ENCODE measurements at regions not wholly inside any gene's neighbourhood (a gene's known extent, or its start where the extent isn't known, plus 50 kb on each side); places are given as distances from the start of the nearest gene placed in this dataset.

DNA sequence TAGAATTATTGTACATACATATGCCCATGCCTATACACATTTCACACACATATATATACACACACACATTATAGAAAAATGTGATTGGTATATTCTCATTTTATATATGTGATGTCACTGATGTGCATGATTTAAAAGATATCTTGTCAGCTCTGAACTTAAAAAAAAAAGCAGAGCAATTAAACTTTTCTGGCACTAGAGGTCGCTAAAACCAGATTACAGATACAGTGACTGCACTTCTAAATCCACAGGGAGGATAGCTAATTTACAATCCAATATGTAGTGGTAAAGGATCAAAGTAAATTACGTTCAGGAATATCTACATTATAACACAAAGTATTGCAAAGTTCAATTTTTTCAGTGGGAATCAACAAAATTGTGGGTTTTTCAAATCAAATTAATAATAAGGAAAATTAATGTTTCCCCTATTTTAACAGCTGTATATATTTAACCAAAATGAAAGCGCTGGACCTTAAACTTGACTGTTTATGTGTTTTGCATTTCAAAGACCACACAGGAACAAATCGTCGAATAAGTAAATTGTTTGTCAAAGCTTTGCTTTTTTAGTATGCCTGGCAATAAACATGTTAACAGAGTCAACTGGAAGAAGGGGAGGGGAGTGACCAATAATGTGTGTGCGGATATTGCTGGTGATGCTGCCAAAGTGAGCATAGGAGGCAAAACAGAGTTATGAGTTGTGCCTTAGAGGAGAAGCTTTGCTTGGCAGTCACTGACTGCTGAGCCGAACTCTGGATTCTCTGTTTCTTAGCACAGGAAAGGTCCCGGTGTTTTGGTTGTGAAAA is 1201.4 kb upstream of the C9orf72 start:
- DNase-seq: no peak

DNA sequence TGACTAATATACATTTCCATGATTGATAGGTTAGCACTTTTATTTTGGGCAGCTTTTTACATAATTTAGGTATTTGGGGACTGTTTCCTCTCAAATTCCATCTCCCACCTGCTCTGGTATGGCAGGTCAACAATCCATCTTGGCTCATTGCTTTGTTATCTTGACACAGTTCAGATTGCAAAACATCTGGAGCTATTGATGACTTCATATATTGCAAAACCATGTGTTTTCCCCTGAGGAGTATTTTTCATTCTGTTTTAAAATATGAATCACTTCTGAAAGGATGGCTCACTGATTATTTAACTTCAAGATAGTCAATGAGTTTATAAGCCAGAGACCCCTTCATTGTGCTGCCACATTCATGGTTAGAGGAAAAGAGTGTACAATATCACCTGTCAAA is 1206.0 kb upstream of the C9orf72 start:
- no peak for DNase-seq

DNA sequence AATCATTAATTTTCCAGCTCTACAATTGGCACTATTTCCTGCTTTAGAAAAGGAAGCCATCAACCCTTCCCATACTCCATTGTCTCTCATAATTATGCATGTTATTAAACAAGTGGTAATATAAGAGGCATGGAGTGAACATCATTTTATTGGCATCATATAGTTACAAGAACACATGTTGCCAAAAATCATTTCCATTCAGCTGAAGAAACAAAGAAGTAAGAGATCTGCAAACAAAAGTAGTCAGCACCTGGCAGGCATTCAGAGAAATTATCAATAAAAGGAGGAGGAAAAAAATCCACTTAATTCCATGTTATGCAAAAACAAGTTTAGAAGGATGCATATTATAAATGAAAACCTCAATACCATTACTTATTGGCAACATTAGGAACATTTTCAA is 1208.2 kb upstream of the C9orf72 start:
- no peak for DNase-seq

DNA sequence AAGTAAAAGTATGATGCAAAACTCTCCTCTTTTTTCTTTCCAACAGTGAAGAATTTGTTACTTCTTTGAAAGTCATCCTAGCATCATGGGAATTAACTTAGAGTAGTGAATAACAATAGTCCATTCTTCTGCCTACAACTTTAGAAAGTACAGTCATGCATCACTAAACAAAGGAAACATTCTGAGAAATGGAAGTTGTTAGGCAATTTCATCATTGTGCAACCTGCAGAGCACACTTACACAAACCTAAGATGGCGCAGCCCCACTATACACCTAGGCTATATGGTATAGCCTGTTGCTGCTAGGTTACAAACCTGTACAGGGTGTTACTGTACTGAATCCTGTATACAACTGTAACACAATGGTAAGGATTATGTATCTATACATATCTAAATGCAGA is 1209.3 kb upstream of the C9orf72 start:
- DNase-seq: no peak

DNA sequence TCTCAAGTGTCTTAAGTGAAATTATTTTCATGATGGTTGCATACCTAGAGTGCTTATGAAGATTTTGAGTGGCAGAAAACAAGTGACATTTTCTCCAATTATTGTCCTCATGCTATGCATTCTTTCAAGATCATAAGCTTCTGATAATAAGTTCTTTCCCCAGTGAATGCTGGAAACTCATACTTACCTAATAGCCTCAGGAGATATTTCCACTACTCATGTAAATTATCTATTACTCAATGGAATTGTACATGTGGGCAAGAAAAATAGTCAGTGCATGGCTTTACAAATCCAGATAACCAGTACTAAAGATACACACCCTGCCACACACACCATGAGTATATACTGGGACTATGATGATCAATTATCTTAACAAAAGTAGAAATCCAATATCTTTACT is 1219.4 kb upstream of the C9orf72 start:
- DNase-seq: no peak

DNA sequence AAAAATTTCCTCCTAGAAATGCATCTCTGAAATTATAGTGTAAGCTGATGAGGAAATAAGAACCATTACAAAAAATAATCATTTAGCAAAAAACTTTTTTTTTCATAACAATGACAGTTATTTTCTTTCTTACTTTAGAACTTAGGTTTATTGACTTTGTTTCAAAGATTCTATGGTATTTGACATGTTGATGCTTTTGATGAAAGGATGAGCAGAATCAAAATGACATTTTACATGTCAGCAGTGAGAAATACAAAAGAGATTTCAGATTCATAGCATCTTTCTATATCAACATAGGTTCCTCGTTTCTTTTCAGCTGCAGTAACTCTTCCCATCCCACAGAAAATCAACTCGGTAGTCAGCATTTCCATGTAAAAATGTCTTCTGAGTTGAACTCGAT is 1226.6 kb upstream of the C9orf72 start:
- no peak for DNase-seq

DNA sequence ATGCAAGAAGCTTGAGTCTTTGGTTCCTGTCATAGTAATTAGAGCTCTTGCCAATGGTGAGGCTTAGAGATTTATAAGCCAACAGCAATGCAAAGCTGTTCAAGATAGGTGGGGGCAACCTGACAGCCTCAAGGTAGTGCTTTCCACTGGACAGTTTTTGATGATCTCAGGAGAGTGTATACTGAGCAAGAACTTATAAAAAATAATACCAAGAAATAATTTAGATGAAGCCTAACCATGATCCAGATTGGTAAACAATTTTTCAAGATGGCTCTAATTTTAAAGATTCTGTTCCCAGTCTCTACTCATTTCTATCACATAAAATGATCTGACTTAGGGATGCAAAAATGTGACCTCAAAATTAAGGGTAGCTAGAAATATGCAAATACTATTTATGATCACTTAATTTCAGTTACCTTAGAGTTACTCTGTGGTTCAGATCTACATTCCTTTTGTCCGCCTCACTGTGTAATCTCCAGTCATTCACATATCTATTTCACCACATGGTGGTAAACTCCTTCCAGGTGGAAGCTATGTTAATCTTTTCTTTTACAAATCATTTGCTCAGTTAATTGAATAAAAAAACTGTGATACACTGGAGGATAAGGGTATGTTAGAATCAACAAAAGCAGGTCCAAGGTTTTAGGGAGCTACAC is 1228.0 kb upstream of the C9orf72 start:
- DNase-seq: no peak

DNA sequence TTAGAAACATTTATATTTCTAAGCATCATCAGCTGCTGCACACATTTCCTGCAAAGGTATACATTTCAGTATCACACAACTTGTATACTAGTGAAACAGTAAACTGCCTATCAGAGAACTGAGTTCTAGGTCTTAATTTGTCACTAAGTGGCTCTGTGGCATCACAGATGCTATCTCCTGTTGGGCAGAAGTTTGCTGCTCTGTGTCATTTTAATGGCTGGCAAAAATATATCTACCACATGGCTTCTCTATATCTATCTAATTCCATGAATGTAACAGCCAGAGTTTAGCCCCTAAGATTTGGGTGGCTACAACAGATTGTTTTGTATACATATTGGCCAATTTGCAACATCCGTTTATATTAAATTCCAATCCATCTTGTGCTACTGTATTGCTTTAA is 1231.9 kb upstream of the C9orf72 start:
- DNase-seq: no peak

DNA sequence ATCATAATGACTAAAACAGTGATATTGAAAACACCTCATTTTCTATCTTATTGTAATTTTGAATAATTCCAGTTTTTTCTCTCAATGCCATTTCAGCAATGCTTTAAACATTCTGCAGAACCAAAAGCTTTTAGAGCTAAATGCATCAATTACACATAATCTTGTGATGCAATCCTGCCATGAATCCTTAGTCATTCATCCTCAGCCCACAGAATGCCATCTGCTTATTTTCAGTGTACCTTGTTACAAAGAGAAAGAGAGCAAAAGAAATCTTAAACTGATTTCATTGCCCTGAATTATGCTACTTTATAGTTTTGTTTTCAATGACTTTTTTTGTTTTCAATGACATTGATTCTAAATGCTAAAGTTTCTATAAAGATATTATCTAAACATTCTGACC is 1234.8 kb upstream of the C9orf72 start:
- DNase-seq: no peak

DNA sequence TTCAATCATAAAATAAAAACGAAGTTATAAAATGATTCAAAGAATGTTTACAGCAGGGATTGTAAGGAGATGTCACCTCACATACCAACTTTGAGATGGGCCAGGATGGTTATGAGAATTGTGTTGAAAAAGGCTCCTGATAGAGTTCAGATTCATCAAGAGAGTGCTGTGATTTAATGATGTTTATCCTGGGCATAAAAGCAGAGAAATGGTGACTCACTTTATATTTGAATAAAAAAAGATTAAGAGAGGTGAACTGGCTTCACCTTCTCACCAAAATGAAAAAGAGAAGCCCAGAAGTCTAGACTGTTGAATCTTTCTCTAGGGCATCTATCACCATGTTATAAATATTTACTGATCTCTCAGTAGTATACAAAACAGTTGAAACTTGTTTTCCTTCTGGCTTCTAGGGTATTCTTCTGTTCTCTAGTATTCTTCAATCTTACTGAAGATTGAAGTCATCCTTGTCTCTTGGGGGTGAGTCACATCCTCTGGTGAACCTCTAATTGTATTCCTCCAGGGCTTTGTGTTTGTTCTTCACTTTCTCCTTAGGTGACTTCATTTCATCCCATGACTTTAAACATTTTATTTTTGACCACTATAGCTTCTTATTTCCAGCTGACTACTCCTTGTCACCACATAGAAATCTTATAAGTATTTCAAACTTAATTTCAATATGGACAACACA is 1237.3 kb upstream of the C9orf72 start:
- no peak for DNase-seq

DNA sequence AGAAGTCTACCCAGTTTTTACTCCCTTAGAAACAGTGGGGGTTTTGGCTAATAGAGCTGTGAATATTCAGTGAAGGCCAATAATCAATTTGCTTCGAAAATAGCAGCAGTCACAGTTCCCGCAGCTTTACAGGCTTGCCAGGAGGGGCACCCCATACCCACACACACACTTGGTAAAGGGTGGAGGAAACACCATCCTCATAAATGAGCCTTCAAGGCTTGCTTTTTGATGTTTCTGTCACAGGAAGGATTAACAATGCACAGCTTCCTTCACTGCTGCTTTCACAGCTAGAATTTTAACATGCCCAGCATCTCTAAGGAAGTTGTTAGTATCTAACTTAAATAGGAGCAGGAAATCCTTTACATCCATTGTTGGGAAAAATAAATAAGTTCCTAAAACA is 1247.5 kb upstream of the C9orf72 start:
- DNase-seq: no peak

DNA sequence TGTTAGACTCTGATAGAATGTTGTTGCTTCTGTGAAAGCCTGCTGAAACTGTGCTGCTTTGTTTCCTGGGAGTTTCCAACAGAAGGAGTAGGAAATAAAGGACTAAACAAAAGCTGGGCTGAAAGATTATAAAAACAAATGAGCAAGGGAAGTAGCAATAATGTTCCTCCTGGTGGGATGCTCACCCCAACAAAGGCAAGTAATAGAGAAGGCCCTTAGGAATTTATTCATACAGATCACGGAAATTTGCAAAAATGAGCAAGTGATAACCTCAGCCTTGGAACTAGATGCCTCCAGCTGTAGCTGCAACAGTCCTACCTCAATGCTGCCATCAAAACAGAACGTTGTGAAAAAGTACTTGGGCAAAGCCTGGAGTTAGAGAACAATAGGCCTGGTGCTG is 1248.0 kb upstream of the C9orf72 start:
- no peak for DNase-seq

DNA sequence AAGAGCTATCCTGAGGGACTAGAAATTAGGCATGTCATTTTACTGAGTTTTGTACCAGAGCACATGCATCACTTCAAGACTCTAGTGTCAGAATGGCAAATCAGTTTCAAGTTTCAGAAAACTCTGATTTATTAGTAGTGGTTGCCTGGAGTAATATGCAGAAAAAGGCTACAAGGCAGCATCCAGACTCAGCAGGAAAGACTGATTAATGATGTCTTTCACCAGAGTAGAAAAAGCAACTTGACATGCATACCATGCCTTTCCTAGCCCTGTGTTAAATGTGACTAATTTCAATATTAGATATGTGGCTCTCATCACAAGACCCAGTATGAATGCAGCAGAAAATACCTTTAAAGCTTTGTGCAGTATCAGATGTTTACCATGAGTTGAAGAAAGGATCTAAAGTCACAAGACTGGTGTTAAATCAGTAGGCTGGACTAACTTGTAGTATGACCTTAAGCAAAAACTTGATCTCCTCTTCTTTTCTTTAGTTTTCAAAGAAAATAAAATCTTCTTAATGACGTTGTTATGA is 1251.2 kb upstream of the C9orf72 start:
- no peak for DNase-seq

DNA sequence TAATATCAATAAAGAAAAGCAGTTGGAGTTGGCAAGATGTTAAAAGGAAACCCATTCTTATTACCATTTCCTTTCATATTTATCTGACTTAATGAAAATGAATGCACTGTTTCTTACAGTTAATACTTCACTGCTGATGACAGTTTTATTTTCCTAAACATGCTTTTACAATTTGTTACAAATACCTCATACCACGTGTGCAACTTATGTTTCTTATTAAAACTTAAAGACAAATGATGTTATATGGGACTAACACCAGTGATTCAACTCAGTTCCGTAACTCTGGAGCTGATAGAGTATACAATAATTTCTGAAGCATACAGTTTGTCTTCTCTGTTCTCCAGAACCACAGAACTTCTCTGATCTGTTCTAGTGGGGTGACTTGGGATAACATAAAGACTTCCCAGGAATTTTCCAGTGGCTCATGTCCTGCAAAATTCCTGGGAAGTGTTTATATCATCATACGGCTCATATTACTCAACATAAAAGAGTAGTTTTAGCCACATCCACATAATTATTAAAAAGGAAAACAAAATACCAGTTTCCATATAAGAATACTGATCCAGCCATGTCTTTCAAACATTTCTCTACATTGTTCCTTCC is 1259.0 kb upstream of the C9orf72 start:
- no peak for DNase-seq

DNA sequence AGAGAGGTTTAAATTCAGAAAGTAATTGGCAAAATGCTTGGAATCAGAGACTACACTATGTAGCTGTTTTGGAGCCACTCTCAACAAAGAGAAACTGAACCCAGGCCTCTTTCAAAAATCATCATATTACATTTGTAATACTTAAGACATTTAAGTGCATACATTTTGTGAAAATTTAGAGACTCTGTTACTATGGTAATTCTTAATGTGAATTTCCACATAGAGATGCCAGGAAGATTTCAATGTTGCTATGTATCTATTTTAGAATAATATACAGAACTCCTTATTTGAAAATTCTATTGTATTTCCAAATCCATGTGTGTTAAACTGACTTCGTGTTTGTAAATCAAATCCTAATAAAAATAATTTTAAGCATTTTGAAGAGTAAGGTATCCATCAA is 1260.9 kb upstream of the C9orf72 start:
- DNase-seq: no peak

DNA sequence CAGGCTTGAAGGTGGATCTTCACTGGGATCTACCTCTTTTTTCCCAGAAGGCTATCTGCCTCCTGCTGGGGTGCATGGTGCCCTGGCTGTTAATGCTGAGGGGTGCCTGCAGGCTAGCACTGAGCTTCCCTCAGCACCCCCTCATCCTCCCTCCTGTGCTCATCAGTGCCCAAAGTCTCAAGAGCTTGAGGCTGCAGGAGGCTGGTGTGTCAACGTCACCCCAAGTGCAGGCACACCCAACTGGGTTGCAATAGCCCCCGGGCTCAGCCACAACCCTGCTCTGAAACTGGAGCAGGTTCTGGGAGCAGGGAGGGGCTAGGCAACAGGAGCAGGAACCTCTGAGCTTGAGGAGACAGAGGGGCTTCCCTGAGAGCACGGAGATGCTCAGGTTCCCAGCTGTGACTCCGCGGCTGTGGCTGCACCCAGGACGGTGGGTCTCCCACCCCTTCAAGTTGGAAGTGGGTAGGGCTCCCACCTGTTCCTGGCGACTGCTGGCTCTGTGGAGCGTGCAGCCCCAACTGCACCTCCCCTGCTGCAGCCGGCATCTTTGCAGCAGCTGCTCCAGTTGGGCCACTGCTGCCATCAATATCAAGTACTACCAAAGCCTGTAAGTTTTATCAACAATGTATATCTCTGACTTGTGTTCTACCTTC is 1266.6 kb upstream of the C9orf72 start:
- no peak for DNase-seq

DNA sequence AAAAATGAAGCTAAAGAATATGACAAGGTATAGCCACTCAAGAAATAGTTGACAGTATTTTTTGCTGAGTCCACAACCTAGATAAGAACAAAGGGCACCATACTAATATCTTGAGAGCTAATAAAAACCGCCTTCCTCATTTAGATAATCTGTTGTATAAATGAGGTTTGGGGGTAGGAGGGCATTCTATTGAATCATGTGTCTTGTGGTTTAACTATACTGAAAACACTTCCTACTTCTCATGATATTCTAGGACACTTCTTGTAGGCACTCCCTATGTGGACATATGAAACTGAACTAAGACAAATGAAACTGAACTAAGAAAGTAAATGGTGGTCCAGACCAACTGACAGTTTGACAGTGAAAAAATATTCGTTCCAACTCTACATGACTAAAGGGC is 1268.5 kb upstream of the C9orf72 start:
- no peak for DNase-seq

DNA sequence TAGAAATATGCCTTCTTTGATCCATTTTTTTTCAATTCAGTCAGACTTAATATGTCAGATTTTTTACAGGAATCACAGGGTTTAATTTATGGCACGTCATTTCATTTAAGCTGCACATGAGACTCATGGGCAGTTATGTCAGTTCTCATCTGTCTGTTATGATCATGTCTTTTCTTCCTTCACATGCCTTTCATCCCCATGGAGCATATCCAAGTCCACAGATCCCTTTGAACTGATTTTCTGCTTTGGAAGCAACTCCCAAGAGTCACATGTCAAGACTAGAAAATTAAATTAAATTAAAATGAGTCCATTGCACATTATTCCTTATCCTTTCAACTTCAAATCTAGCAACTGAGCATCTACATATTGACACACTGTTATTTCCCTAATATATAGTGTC is 1274.0 kb upstream of the C9orf72 start:
- DNase-seq: no peak

DNA sequence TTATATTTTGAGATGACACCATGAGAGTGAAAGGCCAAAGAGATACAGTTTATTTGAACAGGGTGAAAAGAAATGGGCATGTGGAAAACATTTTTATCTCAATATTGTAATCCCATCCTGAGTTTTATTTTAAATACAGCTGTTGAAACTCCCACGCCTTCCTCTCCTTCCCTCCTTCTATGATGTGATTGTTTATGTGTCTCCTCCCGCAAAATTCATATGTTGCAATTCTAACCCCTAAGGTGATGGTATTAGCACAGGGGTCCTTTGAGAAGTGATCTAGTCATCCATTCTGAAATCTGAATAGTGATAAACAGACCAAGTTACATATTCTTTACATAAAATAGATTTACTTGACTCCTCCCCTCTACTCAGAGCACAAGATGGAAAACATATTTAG is 1275.4 kb upstream of the C9orf72 start:
- no peak for DNase-seq

DNA sequence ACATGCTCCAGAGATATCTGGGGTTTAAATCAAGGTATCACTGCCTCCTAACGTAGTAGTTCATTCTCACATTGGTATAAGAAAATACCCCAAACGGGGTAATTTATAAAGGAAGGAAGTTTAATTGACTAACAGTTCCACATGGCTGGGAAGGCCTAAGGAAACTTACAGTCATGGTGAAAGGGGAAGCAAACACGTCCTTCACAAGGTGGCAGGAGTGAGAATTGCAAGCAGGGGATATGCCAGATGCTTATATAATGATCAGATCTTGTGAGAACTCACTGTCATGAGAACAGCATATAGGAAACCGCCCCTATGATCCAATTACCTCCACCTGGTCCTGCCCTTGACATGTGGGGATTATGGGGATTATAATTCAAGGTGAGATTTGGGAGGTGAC is 1280.2 kb upstream of the C9orf72 start:
- no peak for DNase-seq

DNA sequence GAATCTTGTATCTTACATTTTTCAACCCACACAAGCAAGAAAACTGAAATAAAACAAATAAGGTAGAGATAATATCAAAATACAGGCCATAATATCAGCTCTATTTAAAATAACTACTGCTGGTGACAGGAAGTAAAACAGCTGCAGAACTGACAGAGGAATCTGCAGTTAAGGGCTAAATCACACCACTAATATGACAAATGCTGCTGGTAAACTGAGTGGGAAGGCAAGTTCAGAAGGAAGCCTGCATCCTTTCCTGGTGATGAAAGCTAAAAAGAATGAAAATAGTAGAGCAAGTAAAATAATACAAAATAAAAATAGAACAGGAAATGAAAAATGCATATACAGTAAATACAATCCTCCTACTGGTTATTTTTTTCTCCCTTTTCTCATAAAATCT is 1293.7 kb upstream of the C9orf72 start:
- DNase-seq: no peak

DNA sequence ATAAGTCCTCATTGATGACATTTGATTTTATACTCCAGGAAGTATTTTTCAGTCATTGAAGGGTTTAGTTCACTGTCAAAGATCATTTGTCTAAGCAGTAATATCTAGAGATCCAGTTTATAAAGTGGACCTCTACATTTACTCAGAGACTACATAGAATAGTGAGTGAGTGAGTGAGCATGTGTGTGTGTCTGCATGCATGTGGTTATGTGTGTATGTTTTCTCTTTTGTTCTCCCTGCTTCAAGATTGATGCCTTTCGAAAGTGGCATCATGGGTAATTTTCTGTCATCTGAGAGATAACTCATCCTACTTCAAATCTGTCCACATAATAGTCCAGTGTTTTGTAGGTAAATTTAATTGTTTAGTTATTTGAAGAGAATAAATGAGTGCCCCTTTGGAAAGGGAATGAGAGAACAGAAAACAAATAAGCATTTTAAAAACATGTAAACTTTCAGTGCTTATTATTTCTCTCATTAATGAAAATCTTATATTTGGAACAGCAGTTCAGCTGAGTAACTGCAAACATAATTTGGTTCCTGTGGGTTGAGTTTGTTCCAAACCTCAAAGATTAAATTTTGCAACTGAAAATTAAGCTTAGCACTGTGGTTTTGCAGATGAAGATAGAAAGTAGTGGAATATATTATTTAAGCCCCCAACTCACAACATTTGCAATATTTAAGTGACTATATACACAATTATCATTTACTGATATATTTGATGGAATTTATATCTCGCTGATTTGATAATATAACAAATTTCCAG is 1295.1 kb upstream of the C9orf72 start:
- no peak for DNase-seq

All from activated CD8-positive, alpha-beta memory T cell treated with anti-CD3 and anti-CD28 coated beads for 24 hours (primary cell).